SK-N-SH (cell line): ENCODE measurements at regions not wholly inside any gene's neighbourhood (a gene's known extent, or its start where the extent isn't known, plus 50 kb on each side); places are given as distances from the start of the nearest gene placed in this dataset.

Experiments used
- CTCF ChIA-PET: fragments of 300-600, 350-600 bp; formaldehyde crosslinking; extraction: SDS; loops from one replicate; lab custom pipeline; 2021; lab: Yijun Ruan, JAX
- POLR2A ChIA-PET: fragments of 350-600 bp; sonication (Branson Sonifier 250); formaldehyde crosslinking; extraction: SDS; loops from one replicate; lab custom pipeline; 2020; ENCODE audit warnings: antibody characterized with exemption, inconsistent platforms; lab: Yijun Ruan, JAX
- DNase-seq: peaks from one replicate; pipeline ENCODE4 v3.0.0; 2012
- H2AFZ ChIP-seq: fragments of 200-600 bp; sonication (generic); 2 replicates; pipeline ENCODE4 v1.8.1; 2016; ENCODE audit warnings: antibody characterized with exemption, mild to moderate bottlenecking, low read depth
- H3F3A ChIP-seq: fragments of 200-600 bp; sonication (generic); replicated peaks from 2 replicates; pipeline ENCODE3; 2016; ENCODE audit warnings: antibody characterized with exemption, mild to moderate bottlenecking; ENCODE audit not compliant: insufficient read depth
- H3K27ac ChIP-seq, 2 experiments: fragments of 200-500 bp in 1 of 2; fragments of 200-600 bp in 1 of 2; sonication (Bioruptor generic) in 1 of 2; sonication (generic), shearing (Covaris generic) in 1 of 2; 2 replicates each; pipeline versions ENCODE4 v1.5.1 to v1.6.1; 2014 to 2016; ENCODE audit warnings: low read depth in 2 of 2, inconsistent platforms in 1 of 2, low read length in 1 of 2, mild to moderate bottlenecking in 1 of 2, mixed read lengths in 1 of 2
- H3K27me3 ChIP-seq: fragments of 200-600 bp; sonication (generic), shearing (Covaris generic); 2 replicates; pipeline ENCODE4 v1.6.1; 2016; ENCODE audit warnings: mixed run types; ENCODE audit not compliant: insufficient read depth
- H3K36me3 ChIP-seq, 2 experiments: fragments of 200-500 bp in 1 of 2; fragments of 200-600 bp in 1 of 2; sonication (Bioruptor generic) in 1 of 2; sonication (generic) in 1 of 2; replicated peaks in 1 of 2; 2 replicates each; pipeline versions ENCODE3 to v1.5.1; 2014 to 2016; ENCODE audit warnings: low read length in 1 of 2, mild to moderate bottlenecking in 1 of 2; ENCODE audit not compliant: insufficient read depth in 2 of 2, control insufficient read depth in 1 of 2
- H3K4me1 ChIP-seq, 2 experiments: fragments of 200-500 bp in 1 of 2; fragments of 200-600 bp in 1 of 2; sonication (Bioruptor generic) in 1 of 2; sonication (generic), shearing (Covaris generic) in 1 of 2; 2 replicates each; pipeline versions ENCODE4 v1.5.1 to v1.6.1; 2014 to 2016; ENCODE audit warnings: low read depth in 1 of 2, low read length in 1 of 2, mixed run types in 1 of 2; ENCODE audit not compliant: insufficient read depth in 2 of 2, control insufficient read depth in 1 of 2
- H3K4me2 ChIP-seq: fragments of 200-600 bp; sonication (generic), shearing (Covaris generic); 2 replicates; pipeline ENCODE4 v1.6.1; 2017; ENCODE audit warnings: mixed run types
- H3K4me3 ChIP-seq, 2 experiments: fragments of 200-500 bp in 1 of 2; fragments of 200-600 bp in 1 of 2; sonication (Bioruptor generic) in 1 of 2; sonication (generic), shearing (Covaris generic) in 1 of 2; 2 replicates each; pipeline versions ENCODE4 v1.5.1 to v1.8.1; 2014 to 2016; ENCODE audit warnings: low read depth in 2 of 2, inconsistent platforms in 1 of 2, low read length in 1 of 2, mild to moderate bottlenecking in 1 of 2, mixed read lengths in 1 of 2, moderate library complexity in 1 of 2
- H3K79me2 ChIP-seq: fragments of 200-600 bp; sonication (generic); 2 replicates; pipeline ENCODE4 v1.8.1; 2017; ENCODE audit warnings: mild to moderate bottlenecking; ENCODE audit not compliant: insufficient read depth
- H3K9ac ChIP-seq: fragments of 200-600 bp; sonication (generic); 2 replicates; pipeline ENCODE4 v1.6.1; 2017; ENCODE audit warnings: mixed run types
- H3K9me2 ChIP-seq: fragments of 200-600 bp; sonication (generic); 2 replicates; pipeline ENCODE4 v1.6.1; 2017; ENCODE audit warnings: mixed run types
- H3K9me3 ChIP-seq: fragments of 200-600 bp; sonication (generic); 2 replicates; pipeline ENCODE4 v1.6.1; 2017; ENCODE audit warnings: mixed run types, mild to moderate bottlenecking, moderate library complexity
- H4K20me1 ChIP-seq: fragments of 200-600 bp; sonication (generic); 2 replicates; pipeline ENCODE4 v1.6.1; 2017; ENCODE audit warnings: mild to moderate bottlenecking, mixed run types; ENCODE audit not compliant: insufficient read depth
- CHD2 ChIP-seq: fragments of 150-350 bp; IDR thresholded peaks from 2 replicates; pipeline ENCODE4 v1.6.1; 2018; ENCODE audit warnings: low read length; ENCODE audit not compliant: partially characterized antibody
- CTCF ChIP-seq: fragments of 200-600 bp; sonication (generic); IDR thresholded peaks from 2 replicates; pipeline ENCODE4 v1.6.1; 2017; ENCODE audit warnings: antibody characterized with exemption, mild to moderate bottlenecking, moderate library complexity
- ELF1 ChIP-seq: IDR thresholded peaks from 2 replicates; pipeline ENCODE4 v1.4.0; 2012
- EZH2phosphoT487 ChIP-seq: fragments of 200-600 bp; sonication (generic); IDR thresholded peaks from 2 replicates; pipeline ENCODE4 v1.6.1; 2017; ENCODE audit warnings: low read depth, mixed run types, mild to moderate bottlenecking, antibody characterized with exemption, moderate library complexity, borderline replicate concordance
- FOSL2 ChIP-seq: IDR thresholded peaks from 2 replicates; pipeline ENCODE4 v1.4.0; 2012; ENCODE audit warnings: low read depth, mild to moderate bottlenecking, moderate library complexity, borderline replicate concordance
- FOXJ3 ChIP-seq: sonication (generic); formaldehyde crosslinking; IDR thresholded peaks from 2 replicates; pipeline ENCODE4 v1.5.1; 2020; ENCODE audit warnings: mild to moderate bottlenecking, missing genetic modification reagents
- FOXM1 ChIP-seq: IDR thresholded peaks from 2 replicates; pipeline ENCODE4 v1.4.0; 2012; ENCODE audit warnings: low read depth, mild to moderate bottlenecking
- GABPA ChIP-seq: IDR thresholded peaks from 2 replicates; pipeline ENCODE4 v1.4.0; 2012; ENCODE audit warnings: low read depth, mild to moderate bottlenecking
- GATA2 ChIP-seq: sonication (generic); formaldehyde crosslinking; IDR thresholded peaks from 2 replicates; pipeline ENCODE4 v1.5.0; 2020; ENCODE audit warnings: mild to moderate bottlenecking, missing genetic modification reagents
- IRF3 ChIP-seq: fragments of 150-350 bp; IDR thresholded peaks from 2 replicates; pipeline ENCODE4 v1.6.1; 2016; ENCODE audit warnings: mild to moderate bottlenecking, low read depth, low read length
- MEF2A ChIP-seq: IDR thresholded peaks from 2 replicates; pipeline ENCODE4 v1.4.0; 2012; ENCODE audit warnings: low read depth, borderline replicate concordance
- POLR2AphosphoS5 ChIP-seq: IDR thresholded peaks from 2 replicates; pipeline ENCODE4 v1.6.1; 2012; ENCODE audit warnings: low read depth, low read length
- RCOR1 ChIP-seq: fragments of 150-350 bp; IDR thresholded peaks from 2 replicates; pipeline ENCODE4 v1.6.1; 2017; ENCODE audit warnings: antibody characterized with exemption, low read length
- SIN3A ChIP-seq: IDR thresholded peaks from 2 replicates; pipeline ENCODE4 v1.6.1; 2012; ENCODE audit warnings: low read depth, mild to moderate bottlenecking, low read length, moderate library complexity, borderline replicate concordance
- TAF1 ChIP-seq: IDR thresholded peaks from 2 replicates; pipeline ENCODE4 v1.6.1; 2012; ENCODE audit warnings: low read depth, mild to moderate bottlenecking, low read length, moderate library complexity, borderline replicate concordance
- TEAD4 ChIP-seq: IDR thresholded peaks from 2 replicates; pipeline ENCODE4 v1.4.0; 2012; ENCODE audit warnings: mild to moderate bottlenecking, borderline replicate concordance; ENCODE audit not compliant: insufficient read depth
- USF1 ChIP-seq: IDR thresholded peaks from 2 replicates; pipeline ENCODE4 v1.4.0; 2012; ENCODE audit warnings: low read depth, borderline replicate concordance
- USF2 ChIP-seq: fragments of 150-350 bp; IDR thresholded peaks from 2 replicates; pipeline ENCODE4 v1.6.1; 2017; ENCODE audit warnings: antibody characterized with exemption, low read length, low read depth, borderline replicate concordance
- YY1 ChIP-seq: IDR thresholded peaks from 2 replicates; pipeline ENCODE4 v1.4.0; 2012; ENCODE audit warnings: low read depth, mild to moderate bottlenecking
- ZBTB33 ChIP-seq: IDR thresholded peaks from 2 replicates; pipeline ENCODE4 v1.4.0; 2012; ENCODE audit warnings: low read depth, borderline replicate concordance
- WGBS: methylation state at CpG from one replicate; pipeline ENCODE4 v1.1.6; 2017; ENCODE audit warnings: low lambda C conversion rate; 5-methylcytosine and 5-hydroxymethylcytosine counted together

GRCh38 chr18:27331606-27332005 is 146.5 kb upstream of the CHST9 start (continued):
- TF ChIP-seq SIN3A (no peak), GABPA (no peak), FOSL2 (no peak)

- H3K27ac ChIP-seq = no peak overlapping the region
- no peaks in the 10 kb centered on the region for H3K9me2 ChIP-seq
- no peaks in the 10 kb centered on the region for H3K4me1 ChIP-seq
- no peaks in the 10 kb centered on the region for H3K79me2 ChIP-seq
- no peak overlapping the region for H3K9ac ChIP-seq
- no peaks in the 10 kb centered on the region for H3K9me3 ChIP-seq
- no peak overlapping the region for H2AFZ ChIP-seq
- CTCF ChIA-PET = no interaction called here
- no peak overlapping the region for H3K4me2 ChIP-seq
- POLR2A ChIA-PET = no interaction called here
- H3K4me3 ChIP-seq = no peak overlapping the region
- H3F3A ChIP-seq = no peaks in the 10 kb centered on the region
- no peak for TF ChIP-seq POLR2AphosphoS5
- TF ChIP-seq MEF2A = no peak
- no peak for TF ChIP-seq IRF3
- TF ChIP-seq USF1 = no peak
- TF ChIP-seq CHD2 = no peak
- no peak for TF ChIP-seq TEAD4
- no peak for TF ChIP-seq FOXJ3 (CRISPR knock-in tag)
- TF ChIP-seq ELF1 = no peak
- TF ChIP-seq TAF1 = no peak
- TF ChIP-seq GABPA = no peak
- TF ChIP-seq EZH2phosphoT487 = no peak
- no peak for TF ChIP-seq FOXM1
- TF ChIP-seq RCOR1 = no peak
- H3K27me3 ChIP-seq = no peaks in the 10 kb centered on the region
- no peaks in the 10 kb centered on the region for H3K36me3 ChIP-seq
- 16% methylated on average over 1 of the region's 1 CpG for WGBS
- DNase-seq = no peak
- H4K20me1 ChIP-seq = no peaks in the 10 kb centered on the region
Measured at GRCh38 chr18:27314996-27315395, 129.9 kb upstream of the CHST9 start.

GRCh38 chr18:27313678-27314077 is 128.6 kb upstream of the CHST9 start:
- H4K20me1 ChIP-seq = no peaks in the 10 kb centered on the region
- H3K27me3 ChIP-seq = no peaks in the 10 kb centered on the region
- no peaks in the 10 kb centered on the region for H3K36me3 ChIP-seq
- H2AFZ ChIP-seq = no peak overlapping the region
- H3K9me3 ChIP-seq = no peaks in the 10 kb centered on the region
- H3K9me2 ChIP-seq = no peaks in the 10 kb centered on the region
- CTCF ChIA-PET = no interaction called here
- WGBS = 0% methylated on average over 1 of the region's 1 CpG
- H3K4me2 ChIP-seq = no peak overlapping the region
- no peak overlapping the region for H3K27ac ChIP-seq
- DNase-seq = no peak
- POLR2A ChIA-PET = no interaction called here
- no peak overlapping the region for H3K4me3 ChIP-seq
- H3F3A ChIP-seq = no peaks in the 10 kb centered on the region
- H3K79me2 ChIP-seq = no peaks in the 10 kb centered on the region
- H3K4me1 ChIP-seq = no peaks in the 10 kb centered on the region
- H3K9ac ChIP-seq = no peak overlapping the region
- no peak for TF ChIP-seq CTCF
- TF ChIP-seq MEF2A = no peak
- TF ChIP-seq USF2 = no peak
- no peak for TF ChIP-seq POLR2AphosphoS5
- no peak for TF ChIP-seq FOSL2
- TF ChIP-seq YY1 = no peak
- no peak for TF ChIP-seq GATA2 (CRISPR knock-in tag)
- TF ChIP-seq FOXM1 = no peak
- no peak for TF ChIP-seq ZBTB33
- no peak for TF ChIP-seq CHD2
